HG03139 (cell line): ENCODE measurements at regions not wholly inside any gene's neighbourhood (a gene's known extent, or its start where the extent isn't known, plus 50 kb on each side); places are given as distances from the start of the nearest gene placed in this dataset.

ENCODE experiments used
- ATAC-seq: cut with Tn5 transposase; IDR thresholded peaks from one replicate; pipeline ENCODE4 v1.9.1; 2021; ENCODE audit not compliant: unreplicated experiment

- no peak for ATAC-seq
These were observed 137.5 kb upstream of the C1GALT1 start for GRCh38 chr7:7044806-7045205.

- no peak for ATAC-seq
These were observed 134.1 kb upstream of the C1GALT1 start for GRCh38 chr7:7048213-7048612.

GRCh38 chr7:7051206-7051877, 131.0 kb upstream of the C1GALT1 start:
- ATAC-seq = peak; percentile 82

- no peak for ATAC-seq
These were observed 128.0 kb upstream of the C1GALT1 start for GRCh38 chr7:7054252-7054830.

- ATAC-seq = no peak
These were observed 121.3 kb upstream of the C1GALT1 start for GRCh38 chr7:7060828-7061599.

GRCh38 chr7:7077945-7078344, 104.4 kb upstream of the C1GALT1 start:
- no peak for ATAC-seq

GRCh38 chr7:7080802-7081201, 101.5 kb upstream of the C1GALT1 start:
- ATAC-seq = no peak

- no peak for ATAC-seq
These were observed 91.9 kb upstream of the C1GALT1 start for GRCh38 chr7:7090460-7090859.

GRCh38 chr7:7098280-7098818, 84.0 kb upstream of the C1GALT1 start:
- ATAC-seq = no peak

GRCh38 chr7:7099584-7100014, 82.7 kb upstream of the C1GALT1 start:
- no peak for ATAC-seq

- ATAC-seq = no peak
These were observed 81.9 kb upstream of the C1GALT1 start for GRCh38 chr7:7100432-7100849.

GRCh38 chr7:7102906-7103305, 79.4 kb upstream of the C1GALT1 start:
- no peak for ATAC-seq

- ATAC-seq = no peak
These were observed 78.7 kb upstream of the C1GALT1 start for GRCh38 chr7:7103343-7104313.

- no peak for ATAC-seq
These were observed 78.0 kb upstream of the C1GALT1 start for GRCh38 chr7:7104314-7104698.

GRCh38 chr7:7104971-7105370, 77.4 kb upstream of the C1GALT1 start:
- no peak for ATAC-seq

- ATAC-seq = no peak
These were observed 76.4 kb upstream of the C1GALT1 start for GRCh38 chr7:7105800-7106582.

- no peak for ATAC-seq
These were observed 73.4 kb upstream of the C1GALT1 start for GRCh38 chr7:7108931-7109330.

- ATAC-seq = no peak
These were observed 72.4 kb upstream of the C1GALT1 start for GRCh38 chr7:7109934-7110333.

GRCh38 chr7:7110706-7111105, 71.6 kb upstream of the C1GALT1 start:
- no peak for ATAC-seq

GRCh38 chr7:7112868-7113267, 69.5 kb upstream of the C1GALT1 start:
- no peak for ATAC-seq
